ENCODE measurements at regions not wholly inside any gene's neighbourhood (a gene's known extent, or its start where the extent isn't known, plus 50 kb on each side); places are given as distances from the start of the nearest gene placed in this dataset.

GRCh38 chr15:37764733-37765191 is 169.7 kb upstream of the TMCO5A start:
- intact Hi-C loops (cut with DNase I; ENCODE audit: low total_unique reads): no loop called here
- no peak overlapping the region for H3K27ac ChIP-seq
- no peaks in the 10 kb centered on the region for H3K4me1 ChIP-seq
- no peak for DNase-seq
- H3K4me3 ChIP-seq: no peak overlapping the region
- TF ChIP-seq CTCF (IDR thresholded peaks at IDR 0.05): peak; percentile 34 to 43 (median 36)
- no peak for TF ChIP-seq POLR2A (IDR thresholded peaks at IDR 0.05)
- H3K9me3 ChIP-seq: no peaks in the 10 kb centered on the region
- no peaks in the 10 kb centered on the region for H3K36me3 ChIP-seq
- no peaks in the 10 kb centered on the region for H3K27me3 ChIP-seq

GRCh38 chr15:37765786-37766185 is 168.7 kb upstream of the TMCO5A start:
- Histone ChIP-seq H3K4me3 (no peak overlapping the region), H3K36me3 (no peaks in the 10 kb centered on the region), H3K27me3 (no peaks in the 10 kb centered on the region), H3K27ac (no peak overlapping the region), H3K4me1 (no peaks in the 10 kb centered on the region), H3K9me3 (no peaks in the 10 kb centered on the region)
- DNase-seq: no peak
- TF ChIP-seq POLR2A (IDR thresholded peaks at IDR 0.05): no peak
- intact Hi-C loops (cut with DNase I; ENCODE audit: low total_unique reads): no loop called here

GRCh38 chr15:37767841-37768455 is 166.5 kb upstream of the TMCO5A start:
- Histone ChIP-seq H3K9me3 (no peaks in the 10 kb centered on the region), H3K4me1 (no peaks in the 10 kb centered on the region), H3K36me3 (no peaks in the 10 kb centered on the region), H3K27me3 (no peaks in the 10 kb centered on the region), H3K4me3 (no peak overlapping the region), H3K27ac (no peak overlapping the region)
- intact Hi-C loops (cut with DNase I; ENCODE audit: low total_unique reads): no loop called here
- TF ChIP-seq POLR2A (IDR thresholded peaks at IDR 0.05) (no peak), CTCF (IDR thresholded peaks at IDR 0.05) (no peak)
- no peak for DNase-seq

GRCh38 chr15:37771465-37771864 is 163.0 kb upstream of the TMCO5A start:
- no peaks in the 10 kb centered on the region for H3K36me3 ChIP-seq
- intact Hi-C loops (cut with DNase I; ENCODE audit: low total_unique reads): no loop called here
- TF ChIP-seq CTCF (IDR thresholded peaks at IDR 0.05): no peak
- TF ChIP-seq POLR2A (IDR thresholded peaks at IDR 0.05): no peak

GRCh38 chr15:37773111-37773860 is 161.2 kb upstream of the TMCO5A start:
- no peaks in the 10 kb centered on the region for H3K27me3 ChIP-seq
- TF ChIP-seq POLR2A (IDR thresholded peaks at IDR 0.05) (no peak), CTCF (IDR thresholded peaks at IDR 0.05) (no peak)
- intact Hi-C loops (cut with DNase I; ENCODE audit: low total_unique reads): no loop called here
- H3K4me3 ChIP-seq: no peak overlapping the region
- H3K27ac ChIP-seq: no peak overlapping the region
- no peaks in the 10 kb centered on the region for H3K36me3 ChIP-seq
- no peaks in the 10 kb centered on the region for H3K4me1 ChIP-seq
- DNase-seq: no peak
- H3K9me3 ChIP-seq: no peaks in the 10 kb centered on the region

More at GRCh38 chr15:37771465-37771864, 163.0 kb upstream of the TMCO5A start:
- Histone ChIP-seq H3K4me3 (no peak overlapping the region), H3K4me1 (no peaks in the 10 kb centered on the region), H3K9me3 (no peaks in the 10 kb centered on the region), H3K27me3 (no peaks in the 10 kb centered on the region), H3K27ac (no peak overlapping the region)
- DNase-seq: no peak
